ENCODE measurements at regions not wholly inside any gene's neighbourhood (a gene's known extent, or its start where the extent isn't known, plus 50 kb on each side); places are given as distances from the start of the nearest gene placed in this dataset.

DNA sequence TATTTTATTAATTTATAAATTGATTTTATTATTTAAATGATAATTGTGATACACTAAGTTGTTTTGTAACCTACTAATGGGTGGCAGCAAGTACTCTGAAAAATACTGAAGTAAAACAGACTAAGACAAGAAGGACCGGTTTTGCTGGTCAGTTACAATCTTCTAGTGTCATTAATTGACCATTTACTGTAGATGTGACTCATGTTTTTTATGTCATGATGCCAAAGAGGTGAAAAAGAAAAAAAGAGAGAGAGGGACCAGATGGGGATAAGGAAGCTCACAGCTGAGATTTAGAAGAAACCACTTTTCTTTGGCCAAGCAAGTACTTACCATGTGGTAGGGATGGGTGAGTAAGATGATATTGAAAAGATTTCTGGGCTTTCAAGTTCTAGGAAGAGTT is 955.8 kb upstream of the LRRTM1 start:
- CTCF ChIA-PET = no interaction called here
- Histone ChIP-seq H3K4me3 (ENCODE audit: low read depth, low read length) (no peak overlapping the region), H3K9me3 (ENCODE audit: control insufficient read depth, insufficient read depth, low read depth, low read length) (no peaks in the 10 kb centered on the region), H3K4me1 (ENCODE audit: control insufficient read depth, insufficient read depth, low read length) (no peaks in the 10 kb centered on the region), H3K27ac (ENCODE audit: extremely low read depth, low read depth, low read length) (no peak overlapping the region), H3K36me3 (ENCODE audit: control insufficient read depth in 2 of 2, insufficient read depth in 1 of 2, low read length in 2 of 2) (no peaks in the 10 kb centered on the region)
- TF ChIP-seq ZNF138 (tag by site-specific recombination; IDR thresholded peaks at IDR 0.05; ENCODE audit: borderline replicate concordance) (no peak), OSR2 (tag by site-specific recombination; IDR thresholded peaks at IDR 0.05) (no peak), ZNF48 (tag by site-specific recombination; IDR thresholded peaks at IDR 0.05) (no peak), HOXA7 (CRISPR knock-in tag; IDR thresholded peaks at IDR 0.05; ENCODE audit: borderline replicate concordance) (no peak), ZNF184 (tag by site-specific recombination; IDR thresholded peaks at IDR 0.05) (no peak), ZIC2 (tag by site-specific recombination; IDR thresholded peaks at IDR 0.05) (no peak), ZNF707 (tag by site-specific recombination; IDR thresholded peaks at IDR 0.05) (no peak), PRDM6 (tag by site-specific recombination; IDR thresholded peaks at IDR 0.05) (no peak), SALL2 (tag by site-specific recombination; IDR thresholded peaks at IDR 0.05; ENCODE audit: borderline replicate concordance) (no peak), ZNF768 (tag by site-specific recombination; IDR thresholded peaks at IDR 0.05) (no peak), ZNF155 (tag by site-specific recombination; IDR thresholded peaks at IDR 0.05) (no peak), ZNF629 (tag by site-specific recombination; IDR thresholded peaks at IDR 0.05) (no peak), ZNF157 (tag by site-specific recombination; IDR thresholded peaks at IDR 0.05) (no peak), ZNF548 (tag by site-specific recombination; IDR thresholded peaks at IDR 0.05) (no peak), ZNF114 (tag by site-specific recombination; IDR thresholded peaks at IDR 0.05) (no peak), ZNF174 (tag by site-specific recombination; IDR thresholded peaks at IDR 0.05) (no peak), GFI1B (tag by site-specific recombination; IDR thresholded peaks at IDR 0.05) (no peak)
- POLR2A ChIA-PET = no interaction called here

DNA sequence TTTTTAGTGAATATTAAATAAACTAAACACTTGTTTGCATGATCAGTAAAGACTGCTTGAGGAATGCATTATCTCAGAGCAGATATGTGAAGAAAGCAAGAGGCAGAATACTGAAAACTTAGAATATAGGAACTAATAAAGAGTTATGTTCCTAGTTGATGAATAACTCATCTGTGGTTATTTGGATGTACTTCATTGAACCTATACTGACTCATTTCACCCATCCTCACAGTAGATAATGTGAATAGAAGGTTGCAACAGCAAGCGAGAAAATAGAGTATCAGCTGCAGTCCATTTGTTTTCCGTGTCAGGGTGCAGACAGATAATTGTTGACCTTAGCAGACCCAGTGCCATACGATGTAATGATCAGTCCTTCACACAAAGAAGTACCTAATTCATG is 945.7 kb upstream of the LRRTM1 start:
- TF ChIP-seq PRDM6 (tag by site-specific recombination; IDR thresholded peaks at IDR 0.05) (no peak), ZSCAN16 (tag by site-specific recombination; IDR thresholded peaks at IDR 0.05) (no peak), ZNF138 (tag by site-specific recombination; IDR thresholded peaks at IDR 0.05; ENCODE audit: borderline replicate concordance) (no peak), ZNF155 (tag by site-specific recombination; IDR thresholded peaks at IDR 0.05) (no peak), KLF8 (tag by site-specific recombination; IDR thresholded peaks at IDR 0.05) (no peak), ZNF596 (tag by site-specific recombination; IDR thresholded peaks at IDR 0.05) (no peak), ZNF621 (tag by site-specific recombination; IDR thresholded peaks at IDR 0.05) (no peak), TRIM28 (IDR thresholded peaks at IDR 0.05; ENCODE audit: borderline replicate concordance, low read length) (no peak), ZNF112 (tag by site-specific recombination; IDR thresholded peaks at IDR 0.05) (no peak), ZNF843 (tag by site-specific recombination; IDR thresholded peaks at IDR 0.05) (no peak)
- Histone ChIP-seq H3K27ac (ENCODE audit: extremely low read depth, low read depth, low read length) (no peak overlapping the region), H3K4me1 (ENCODE audit: control insufficient read depth, insufficient read depth, low read length) (no peaks in the 10 kb centered on the region), H3K9me3 (ENCODE audit: control insufficient read depth, insufficient read depth, low read depth, low read length) (no peaks in the 10 kb centered on the region), H3K36me3 (ENCODE audit: control insufficient read depth in 2 of 2, insufficient read depth in 1 of 2, low read length in 2 of 2) (no peaks in the 10 kb centered on the region), H3K4me3 (ENCODE audit: low read depth, low read length) (no peak overlapping the region)
- ChIA-PET CTCF (no interaction called here), POLR2A (no interaction called here)

Data from HEK293 (cell line).